Transverse colon (tissue), 4 donors: ENCODE measurements at regions not wholly inside any gene's neighbourhood (a gene's known extent, or its start where the extent isn't known, plus 50 kb on each side); places are given as distances from the start of the nearest gene placed in this dataset.

Source experiments
- CTCF ChIP-seq, 5 experiments: fragments of 200-600 bp in 3 of 5; fragments of 450-650 bp in 2 of 5; sonication (generic) in 3 of 5; IDR thresholded peaks; 1 replicate in 2 of 5; 2 replicates in 3 of 5; pipeline ENCODE4 v1.5.1; 2016 to 2017; ENCODE audit warnings: antibody characterized with exemption in 5 of 5, inconsistent platforms in 3 of 5, mild to moderate bottlenecking in 2 of 5, moderate library complexity in 1 of 5
- POLR2A ChIP-seq: fragments of 450-650 bp; IDR thresholded peaks from one replicate; pipeline ENCODE4 v1.6.1; 2016; ENCODE audit warnings: antibody characterized with exemption, mild to moderate bottlenecking, moderate library complexity
- POLR2AphosphoS5 ChIP-seq, 3 donors: sonication (generic); formaldehyde crosslinking; IDR thresholded peaks; one replicate each; pipeline ENCODE4 v1.6.1; 2016; ENCODE audit warnings: antibody characterized with exemption in 3 of 3

GRCh38 chr20:48148020-48148419 lies 362.7 kb upstream of the SULF2 start:
- TF ChIP-seq POLR2A (no peak), CTCF (IDR thresholded peaks at IDR 0.05) (no peak), POLR2AphosphoS5 (IDR thresholded peaks at IDR 0.05) (no peak)
